ENCODE measurements at regions not wholly inside any gene's neighbourhood (a gene's known extent, or its start where the extent isn't known, plus 50 kb on each side); places are given as distances from the start of the nearest gene placed in this dataset.

GRCh38 chr9:91155181-91155580 lies 206.5 kb downstream of the AUH start:
- no peak for ATAC-seq
- TF ChIP-seq CTCF (IDR thresholded peaks at IDR 0.05) (no peak), POLR2A (IDR thresholded peaks at IDR 0.05) (no peak)
- Histone ChIP-seq H3K27ac (no peak overlapping the region), H3K27me3 (no peaks in the 10 kb centered on the region), H3K36me3 (replicated peaks in 1 of 2; ENCODE audit: insufficient read depth in 1 of 2, low read depth in 2 of 2) (no peaks in the 10 kb centered on the region), H3K9me3 (no peaks in the 10 kb centered on the region), H3K4me3 (no peak overlapping the region), H3K4me1 (peaks cover 6% of the 10 kb centered on the region)
- WGBS, 2 donors, result 89 to 93% methylated on average over 4 to 6 of the region's 6 CpGs
- intact Hi-C loops (cut with DNase I), result no loop called here
- DNase-seq, result no peak

GRCh38 chr9:91155746-91156376 lies 205.9 kb downstream of the AUH start:
- TF ChIP-seq POLR2A (IDR thresholded peaks at IDR 0.05), result no peak
- no peak for TF ChIP-seq CTCF (IDR thresholded peaks at IDR 0.05)
- WGBS, 2 donors, result 81 to 85% methylated on average over 6 to 7 of the region's 7 CpGs
- intact Hi-C loops (cut with DNase I), result no loop called here
- H3K4me3 ChIP-seq, result no peak overlapping the region
- no peaks in the 10 kb centered on the region for H3K36me3 ChIP-seq (replicated peaks in 1 of 2; ENCODE audit: insufficient read depth in 1 of 2, low read depth in 2 of 2)
- no peak for DNase-seq
- H3K4me1 ChIP-seq, result peaks cover 7% of the 10 kb centered on the region
- no peaks in the 10 kb centered on the region for H3K27me3 ChIP-seq
- H3K9me3 ChIP-seq, result no peaks in the 10 kb centered on the region
- no peak overlapping the region for H3K27ac ChIP-seq
- ATAC-seq, result no peak

- TF ChIP-seq CTCF (IDR thresholded peaks at IDR 0.05) (no peak), POLR2A (IDR thresholded peaks at IDR 0.05) (no peak)
- Histone ChIP-seq H3K4me3 (no peak overlapping the region), H3K4me1 (peaks cover 7% of the 10 kb centered on the region), H3K27ac (no peak overlapping the region), H3K9me3 (no peaks in the 10 kb centered on the region), H3K36me3 (replicated peaks in 1 of 2; ENCODE audit: insufficient read depth in 1 of 2, low read depth in 2 of 2) (no peaks in the 10 kb centered on the region), H3K27me3 (no peaks in the 10 kb centered on the region)
- WGBS, 2 donors, result 77 to 79% methylated on average over 10 of the region's 10 CpGs
- intact Hi-C loops (cut with DNase I), result no loop called here
- ATAC-seq (no peak), DNase-seq (no peak)
Observed at GRCh38 chr9:91156451-91157234, 205.1 kb downstream of the AUH start.

- intact Hi-C loops (cut with DNase I), result no loop called here
- Histone ChIP-seq H3K4me3 (no peak overlapping the region), H3K9me3 (no peaks in the 10 kb centered on the region), H3K27ac (no peak overlapping the region), H3K4me1 (peaks cover 7% of the 10 kb centered on the region), H3K27me3 (no peaks in the 10 kb centered on the region), H3K36me3 (replicated peaks in 1 of 2; ENCODE audit: insufficient read depth in 1 of 2, low read depth in 2 of 2) (no peaks in the 10 kb centered on the region)
- ATAC-seq (no peak), DNase-seq (no peak)
- TF ChIP-seq POLR2A (IDR thresholded peaks at IDR 0.05) (no peak), CTCF (IDR thresholded peaks at IDR 0.05) (no peak)
- WGBS, 2 donors, result 78 to 81% methylated on average over 2 of the region's 2 CpGs
Observed at GRCh38 chr9:91157883-91158282, 203.8 kb downstream of the AUH start.
